Mammary epithelial cell (primary cell): ENCODE measurements at regions not wholly inside any gene's neighbourhood (a gene's known extent, or its start where the extent isn't known, plus 50 kb on each side); places are given as distances from the start of the nearest gene placed in this dataset.

ENCODE experiments used
- EZH2 ChIP-seq: IDR thresholded peaks from 2 replicates; pipeline ENCODE4 v1.6.1; 2012; ENCODE audit warnings: low read length, inconsistent platforms, borderline replicate concordance
- TF ChIP-seq, protein P1 (sequence below), 2 donors: IDR thresholded peaks in 1 of 2; conservative IDR thresholded peaks in 1 of 2; 2 replicates each; pipeline ENCODE4 v1.5.1; 2011 to 2012; ENCODE audit warnings: inconsistent platforms in 2 of 2, low read length in 2 of 2, mild to moderate bottlenecking in 2 of 2, control low read depth in 1 of 2, low read depth in 1 of 2; ENCODE audit not compliant: insufficient read depth in 1 of 2; ENCODE audit errors: extremely low read depth in 1 of 2

DNA sequence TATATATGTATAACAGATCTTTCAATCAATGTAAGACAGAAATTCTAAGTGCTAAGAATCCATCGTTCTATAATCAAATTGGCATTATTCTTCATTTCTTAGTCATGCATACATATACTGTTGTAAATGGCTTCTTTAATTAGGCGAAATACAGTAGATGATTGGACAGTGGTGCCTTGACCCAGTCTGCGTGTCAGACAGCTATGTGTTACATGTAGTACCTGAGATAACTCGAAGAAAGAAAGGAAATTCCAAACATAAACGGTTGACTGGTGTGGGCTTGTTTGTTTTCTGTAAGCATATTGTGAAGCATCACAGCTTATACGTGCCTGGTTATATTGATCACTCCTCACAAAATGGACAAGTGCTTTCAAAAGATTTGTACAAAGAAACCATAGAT is 210.5 kb downstream of the ETNK1 start:
- TF ChIP-seq, protein P1, sequence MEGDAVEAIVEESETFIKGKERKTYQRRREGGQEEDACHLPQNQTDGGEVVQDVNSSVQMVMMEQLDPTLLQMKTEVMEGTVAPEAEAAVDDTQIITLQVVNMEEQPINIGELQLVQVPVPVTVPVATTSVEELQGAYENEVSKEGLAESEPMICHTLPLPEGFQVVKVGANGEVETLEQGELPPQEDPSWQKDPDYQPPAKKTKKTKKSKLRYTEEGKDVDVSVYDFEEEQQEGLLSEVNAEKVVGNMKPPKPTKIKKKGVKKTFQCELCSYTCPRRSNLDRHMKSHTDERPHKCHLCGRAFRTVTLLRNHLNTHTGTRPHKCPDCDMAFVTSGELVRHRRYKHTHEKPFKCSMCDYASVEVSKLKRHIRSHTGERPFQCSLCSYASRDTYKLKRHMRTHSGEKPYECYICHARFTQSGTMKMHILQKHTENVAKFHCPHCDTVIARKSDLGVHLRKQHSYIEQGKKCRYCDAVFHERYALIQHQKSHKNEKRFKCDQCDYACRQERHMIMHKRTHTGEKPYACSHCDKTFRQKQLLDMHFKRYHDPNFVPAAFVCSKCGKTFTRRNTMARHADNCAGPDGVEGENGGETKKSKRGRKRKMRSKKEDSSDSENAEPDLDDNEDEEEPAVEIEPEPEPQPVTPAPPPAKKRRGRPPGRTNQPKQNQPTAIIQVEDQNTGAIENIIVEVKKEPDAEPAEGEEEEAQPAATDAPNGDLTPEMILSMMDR (conservative IDR thresholded peaks at IDR 0.05 in 1 of 2, IDR thresholded peaks at IDR 0.05 in 1 of 2; ENCODE audit: extremely low read depth in 1 of 2, insufficient read depth in 1 of 2, low read depth in 1 of 2, low read length in 2 of 2): no peak
- TF ChIP-seq EZH2: no peak
